ENCODE measurements at regions not wholly inside any gene's neighbourhood (a gene's known extent, or its start where the extent isn't known, plus 50 kb on each side); places are given as distances from the start of the nearest gene placed in this dataset.

- WGBS (ENCODE audit: insufficient coverage), result 100% methylated on average over 1 of the region's 3 CpGs
- Histone ChIP-seq H3K27me3 (replicated peaks in 1 of 4; ENCODE audit: control extremely low read depth in 1 of 4, control insufficient read depth in 3 of 4, insufficient read depth in 4 of 4, low read length in 3 of 4) (peaks cover 0 to 6% (median 2%) of the 10 kb centered on the region in 4 experiments), H3K4me3 (ENCODE audit: control extremely low read depth in 1 of 5, extremely low read depth in 1 of 5, insufficient read depth in 1 of 5, low read depth in 2 of 5, low read length in 4 of 5) (no peak overlapping the region), H3K36me3 (replicated peaks in 1 of 2; ENCODE audit: control extremely low read depth in 1 of 2, control insufficient read depth in 1 of 2, extremely low read depth in 1 of 2, insufficient read depth in 2 of 2, low read length in 1 of 2) (no peaks in the 10 kb centered on the region), H3K27ac (ENCODE audit: low read length in 2 of 2) (no peak overlapping the region), H2AFZ (ENCODE audit: insufficient read depth, low read depth, low read length, poor library complexity, severe bottlenecking) (no peak overlapping the region), H3K9ac (ENCODE audit: low read length) (no peak overlapping the region), H3K9me3 (ENCODE audit: control extremely low read depth in 1 of 3, control insufficient read depth in 2 of 3, insufficient read depth in 1 of 3, low read length in 2 of 3) (no peaks in the 10 kb centered on the region), H3K79me2 (ENCODE audit: control insufficient read depth, insufficient read depth, low read length) (no peaks in the 10 kb centered on the region), H4K20me1 (ENCODE audit: control insufficient read depth, insufficient read depth, low read length, poor library complexity, severe bottlenecking) (no peaks in the 10 kb centered on the region), H3K4me1 (ENCODE audit: control insufficient read depth in 2 of 2, insufficient read depth in 2 of 2, low read length in 2 of 2) (peaks cover 0 to 8% of the 10 kb centered on the region in 2 donors), H3K4me2 (replicated peaks; ENCODE audit: low read depth, low read length, poor library complexity, severe bottlenecking) (no peak overlapping the region)
- ATAC-seq (ENCODE audit: low read depth), result no peak
- CTCF ChIA-PET, result interaction anchor here (1.3 to 6.2 kb wide), 3 partner anchors 37 to 953 kb away, joined by 3 to 79 read pairs (median 3); no protein-coding TSS in a partner anchor
- Mint-ChIP-seq H3K4me1 (peaks cover 18% of the 10 kb centered on the region), H3K27ac (no peak overlapping the region), H3K4me3 (no peak overlapping the region), H3K27me3 (peaks cover 5% of the 10 kb centered on the region), H3K9me3 (ENCODE audit: insufficient read depth) (no peaks in the 10 kb centered on the region)
- no peak for DNase-seq
- intact Hi-C loops (cut with micrococcal nuclease), result loop anchor here (5.0 to 10.0 kb wide), 6 partner anchors 244 to 1022 kb away; no protein-coding TSS in a partner anchor
- POLR2A ChIA-PET, result no interaction called here
- no peak for TF ChIP-seq EZH2 (IDR thresholded peaks at IDR 0.05; ENCODE audit: borderline replicate concordance, insufficient read depth, low read depth, low read length, poor library complexity, severe bottlenecking)
- TF ChIP-seq, protein P1, sequence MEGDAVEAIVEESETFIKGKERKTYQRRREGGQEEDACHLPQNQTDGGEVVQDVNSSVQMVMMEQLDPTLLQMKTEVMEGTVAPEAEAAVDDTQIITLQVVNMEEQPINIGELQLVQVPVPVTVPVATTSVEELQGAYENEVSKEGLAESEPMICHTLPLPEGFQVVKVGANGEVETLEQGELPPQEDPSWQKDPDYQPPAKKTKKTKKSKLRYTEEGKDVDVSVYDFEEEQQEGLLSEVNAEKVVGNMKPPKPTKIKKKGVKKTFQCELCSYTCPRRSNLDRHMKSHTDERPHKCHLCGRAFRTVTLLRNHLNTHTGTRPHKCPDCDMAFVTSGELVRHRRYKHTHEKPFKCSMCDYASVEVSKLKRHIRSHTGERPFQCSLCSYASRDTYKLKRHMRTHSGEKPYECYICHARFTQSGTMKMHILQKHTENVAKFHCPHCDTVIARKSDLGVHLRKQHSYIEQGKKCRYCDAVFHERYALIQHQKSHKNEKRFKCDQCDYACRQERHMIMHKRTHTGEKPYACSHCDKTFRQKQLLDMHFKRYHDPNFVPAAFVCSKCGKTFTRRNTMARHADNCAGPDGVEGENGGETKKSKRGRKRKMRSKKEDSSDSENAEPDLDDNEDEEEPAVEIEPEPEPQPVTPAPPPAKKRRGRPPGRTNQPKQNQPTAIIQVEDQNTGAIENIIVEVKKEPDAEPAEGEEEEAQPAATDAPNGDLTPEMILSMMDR (IDR thresholded peaks at IDR 0.05), result no peak
Measured at GRCh38 chr6:12608874-12609273, 107.7 kb upstream of the PHACTR1 start.

GRCh38 chr6:12609751-12610150 lies 106.8 kb upstream of the PHACTR1 start:
- Histone ChIP-seq H3K27ac (ENCODE audit: low read length in 2 of 2) (no peak overlapping the region), H3K9ac (ENCODE audit: low read length) (no peak overlapping the region), H2AFZ (ENCODE audit: insufficient read depth, low read depth, low read length, poor library complexity, severe bottlenecking) (no peak overlapping the region), H3K4me2 (replicated peaks; ENCODE audit: low read depth, low read length, poor library complexity, severe bottlenecking) (no peak overlapping the region), H3K27me3 (replicated peaks in 1 of 4; ENCODE audit: control extremely low read depth in 1 of 4, control insufficient read depth in 3 of 4, insufficient read depth in 4 of 4, low read length in 3 of 4) (peaks cover 0 to 6% (median 2%) of the 10 kb centered on the region in 4 experiments), H3K4me1 (ENCODE audit: control insufficient read depth in 2 of 2, insufficient read depth in 2 of 2, low read length in 2 of 2) (peaks cover 0 to 8% of the 10 kb centered on the region in 2 donors), H3K36me3 (replicated peaks in 1 of 2; ENCODE audit: control extremely low read depth in 1 of 2, control insufficient read depth in 1 of 2, extremely low read depth in 1 of 2, insufficient read depth in 2 of 2, low read length in 1 of 2) (no peaks in the 10 kb centered on the region), H3K79me2 (ENCODE audit: control insufficient read depth, insufficient read depth, low read length) (no peaks in the 10 kb centered on the region), H3K4me3 (ENCODE audit: control extremely low read depth in 1 of 5, extremely low read depth in 1 of 5, insufficient read depth in 1 of 5, low read depth in 2 of 5, low read length in 4 of 5) (no peak overlapping the region), H4K20me1 (ENCODE audit: control insufficient read depth, insufficient read depth, low read length, poor library complexity, severe bottlenecking) (no peaks in the 10 kb centered on the region), H3K9me3 (ENCODE audit: control extremely low read depth in 1 of 3, control insufficient read depth in 2 of 3, insufficient read depth in 1 of 3, low read length in 2 of 3) (no peaks in the 10 kb centered on the region)
- POLR2A ChIA-PET, result no interaction called here
- Mint-ChIP-seq H3K9me3 (ENCODE audit: insufficient read depth) (no peaks in the 10 kb centered on the region), H3K27ac (no peak overlapping the region), H3K27me3 (peaks cover 5% of the 10 kb centered on the region), H3K4me1 (peaks cover 18% of the 10 kb centered on the region), H3K4me3 (no peak overlapping the region)
- intact Hi-C loops (cut with micrococcal nuclease), result loop anchor here (5.0 to 10.0 kb wide), 6 partner anchors 245 to 1022 kb away; no protein-coding TSS in a partner anchor
- CTCF ChIA-PET, result interaction anchor here (0.8 to 6.2 kb wide), 3 partner anchors 8 to 954 kb away, joined by 3 to 79 read pairs (median 3); no protein-coding TSS in a partner anchor
- WGBS (ENCODE audit: insufficient coverage), result 92% methylated on average over 2 of the region's 3 CpGs
- DNase-seq (no peak), ATAC-seq (ENCODE audit: low read depth) (no peak)
- TF ChIP-seq, protein P1 (IDR thresholded peaks at IDR 0.05), result no peak
- no peak for TF ChIP-seq EZH2 (IDR thresholded peaks at IDR 0.05; ENCODE audit: borderline replicate concordance, insufficient read depth, low read depth, low read length, poor library complexity, severe bottlenecking)
